SKM-1 (cell line): ENCODE measurements at regions not wholly inside any gene's neighbourhood (a gene's known extent, or its start where the extent isn't known, plus 50 kb on each side); places are given as distances from the start of the nearest gene placed in this dataset.

Experiments used
- DNase-seq: peaks from one replicate; lab custom pipeline; 2025; ENCODE audit not compliant: unreplicated experiment; lab: John Stamatoyannopoulos, UW

- DNase-seq: no peak
These were observed 105.8 kb upstream of the ATXN7L3B start for GRCh38 chr12:74431801-74432200.

DNA sequence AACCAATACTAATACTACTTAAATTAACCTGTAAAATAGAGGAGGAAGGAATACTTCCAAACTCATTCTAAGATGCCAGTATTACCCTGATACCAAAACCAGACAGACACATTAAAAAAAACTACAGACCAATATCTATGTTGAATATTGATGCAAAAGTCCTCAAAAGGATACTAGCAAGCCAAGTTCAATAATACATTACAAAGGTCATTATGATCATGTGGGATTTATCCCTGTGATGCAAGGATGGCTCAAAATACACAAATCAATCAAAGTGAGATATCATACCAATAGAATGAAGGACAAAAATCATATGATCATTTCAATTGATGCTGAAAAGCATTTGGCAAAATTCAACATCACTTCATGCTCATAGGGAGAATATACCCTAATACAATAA is 97.2 kb upstream of the ATXN7L3B start:
- no peak for DNase-seq

GRCh38 chr12:74441872-74442271 is 95.8 kb upstream of the ATXN7L3B start:
- DNase-seq: no peak

GRCh38 chr12:74446466-74446865 is 91.2 kb upstream of the ATXN7L3B start:
- no peak for DNase-seq

DNA sequence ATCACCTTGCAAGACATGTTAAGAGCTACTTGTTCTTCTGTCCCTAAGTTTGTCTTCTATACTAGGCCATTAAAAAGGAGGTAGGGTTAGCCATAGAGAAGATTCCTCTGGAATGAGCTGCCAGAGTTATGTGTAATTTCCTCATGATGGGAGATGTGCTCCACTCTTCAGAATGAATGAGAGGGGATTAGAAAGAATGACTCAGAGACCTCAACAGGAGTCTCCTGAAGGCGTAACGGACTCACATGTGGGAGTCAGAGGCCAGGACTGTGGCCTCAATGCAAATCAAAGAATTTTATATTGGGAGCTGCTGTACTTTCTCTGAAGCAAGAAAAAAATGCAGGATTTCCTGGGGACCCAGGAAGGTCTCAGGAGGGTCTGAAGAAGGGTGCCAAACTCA is 87.8 kb upstream of the ATXN7L3B start:
- no peak for DNase-seq

- no peak for DNase-seq
These were observed 83.5 kb upstream of the ATXN7L3B start for GRCh38 chr12:74454109-74454508.

GRCh38 chr12:74455429-74455828 is 82.2 kb upstream of the ATXN7L3B start:
- DNase-seq: no peak

GRCh38 chr12:74456431-74456830 is 81.2 kb upstream of the ATXN7L3B start:
- no peak for DNase-seq

DNA sequence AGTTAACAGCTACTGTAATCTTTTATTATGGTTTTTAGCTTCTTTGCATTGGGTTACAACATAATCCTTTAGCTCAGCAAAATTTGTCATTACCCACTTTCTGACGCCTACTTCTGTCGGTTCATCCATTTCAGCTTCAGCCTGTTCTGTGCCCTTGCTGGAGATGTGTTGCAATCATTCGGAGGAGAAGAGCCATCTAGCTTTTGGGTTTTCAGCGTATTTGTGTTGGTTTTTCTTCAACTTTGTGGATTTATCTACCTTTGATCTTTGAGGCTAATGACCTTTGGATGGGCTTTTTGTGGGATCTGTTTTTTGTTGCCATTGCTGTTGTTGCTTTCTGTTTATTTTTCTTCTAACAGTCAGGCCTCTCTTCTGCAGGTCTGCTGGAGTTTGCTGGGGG is 69.2 kb upstream of the ATXN7L3B start:
- no peak for DNase-seq

GRCh38 chr12:74476234-74476633 is 61.4 kb upstream of the ATXN7L3B start:
- DNase-seq: no peak

DNA sequence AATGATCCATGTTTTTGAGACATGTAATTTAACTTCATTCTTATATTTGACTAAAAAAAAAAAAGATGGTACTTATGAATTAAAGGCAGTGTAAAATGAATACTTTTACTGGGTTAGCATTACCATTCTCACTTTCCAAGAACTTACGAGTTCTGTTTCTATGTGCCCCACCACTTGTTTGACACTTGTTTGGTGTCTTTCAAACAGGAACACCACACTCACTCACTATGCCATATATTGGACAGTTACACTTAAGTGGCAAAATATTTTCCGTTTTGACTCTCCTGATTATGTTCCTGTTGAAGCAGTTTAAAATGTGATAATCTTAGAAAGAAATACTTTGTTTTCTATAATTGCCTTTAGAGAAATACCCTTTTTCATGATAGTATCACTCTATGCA is 56.6 kb upstream of the ATXN7L3B start:
- DNase-seq: no peak

- DNase-seq: no peak
These were observed 55.5 kb upstream of the ATXN7L3B start for GRCh38 chr12:74482115-74482514.

- DNase-seq: no peak
These were observed 54.6 kb upstream of the ATXN7L3B start for GRCh38 chr12:74483057-74483456.
